SU-DHL-6 (cell line): ENCODE measurements at regions not wholly inside any gene's neighbourhood (a gene's known extent, or its start where the extent isn't known, plus 50 kb on each side); places are given as distances from the start of the nearest gene placed in this dataset.

Experiments
- EZH2phosphoT487 ChIP-seq: fragments of 200-600 bp; sonication (generic), shearing (Covaris generic); conservative IDR thresholded peaks from 2 replicates; pipeline ENCODE4 v1.6.1; 2018; ENCODE audit warnings: mild to moderate bottlenecking, antibody characterized with exemption, low read length, moderate library complexity, mixed read lengths
- TF ChIP-seq, protein P1 (sequence below): fragments of 200-600 bp; sonication (generic); IDR thresholded peaks from one replicate; pipeline ENCODE4 v1.5.1; 2017; ENCODE audit warnings: antibody characterized with exemption, mild to moderate bottlenecking, low read length, moderate library complexity; ENCODE audit not compliant: insufficient read depth, poor library complexity, severe bottlenecking

DNA sequence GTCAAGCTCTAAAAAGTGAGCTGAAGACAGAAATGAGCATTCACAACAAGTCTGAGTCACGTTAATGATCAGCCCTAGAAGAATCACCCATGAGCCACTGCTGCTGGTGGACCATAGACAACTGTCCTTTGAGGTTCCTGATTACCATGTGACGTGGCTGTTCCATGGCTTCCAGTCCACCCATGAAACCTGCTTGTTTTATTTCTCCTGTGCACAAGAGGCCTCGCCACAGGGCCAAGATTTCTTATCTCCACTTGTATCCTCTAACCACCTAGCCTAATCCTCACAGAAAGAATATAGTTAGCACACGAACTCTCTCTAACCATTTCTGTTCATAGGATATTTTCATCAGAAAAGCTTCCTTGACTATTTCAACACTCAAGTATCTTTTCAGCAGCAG, 242.7 kb downstream of the MREG start:
- TF ChIP-seq, protein P1, sequence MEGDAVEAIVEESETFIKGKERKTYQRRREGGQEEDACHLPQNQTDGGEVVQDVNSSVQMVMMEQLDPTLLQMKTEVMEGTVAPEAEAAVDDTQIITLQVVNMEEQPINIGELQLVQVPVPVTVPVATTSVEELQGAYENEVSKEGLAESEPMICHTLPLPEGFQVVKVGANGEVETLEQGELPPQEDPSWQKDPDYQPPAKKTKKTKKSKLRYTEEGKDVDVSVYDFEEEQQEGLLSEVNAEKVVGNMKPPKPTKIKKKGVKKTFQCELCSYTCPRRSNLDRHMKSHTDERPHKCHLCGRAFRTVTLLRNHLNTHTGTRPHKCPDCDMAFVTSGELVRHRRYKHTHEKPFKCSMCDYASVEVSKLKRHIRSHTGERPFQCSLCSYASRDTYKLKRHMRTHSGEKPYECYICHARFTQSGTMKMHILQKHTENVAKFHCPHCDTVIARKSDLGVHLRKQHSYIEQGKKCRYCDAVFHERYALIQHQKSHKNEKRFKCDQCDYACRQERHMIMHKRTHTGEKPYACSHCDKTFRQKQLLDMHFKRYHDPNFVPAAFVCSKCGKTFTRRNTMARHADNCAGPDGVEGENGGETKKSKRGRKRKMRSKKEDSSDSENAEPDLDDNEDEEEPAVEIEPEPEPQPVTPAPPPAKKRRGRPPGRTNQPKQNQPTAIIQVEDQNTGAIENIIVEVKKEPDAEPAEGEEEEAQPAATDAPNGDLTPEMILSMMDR: no peak
- TF ChIP-seq EZH2phosphoT487: no peak
